Stimulated activated CD8-positive, alpha-beta memory T cell treated with anti-CD3 and anti-CD28 coated beads, Interleukin-7, amount 100 ng/mL, for 4 hours (primary cell): ENCODE measurements at regions not wholly inside any gene's neighbourhood (a gene's known extent, or its start where the extent isn't known, plus 50 kb on each side); places are given as distances from the start of the nearest gene placed in this dataset.

Experiments
- DNase-seq, 2 donors: peaks; one replicate each; pipeline ENCODE4 v3.0.0-alpha.2; 2020; ENCODE audit warnings: low read depth in 2 of 2

DNA sequence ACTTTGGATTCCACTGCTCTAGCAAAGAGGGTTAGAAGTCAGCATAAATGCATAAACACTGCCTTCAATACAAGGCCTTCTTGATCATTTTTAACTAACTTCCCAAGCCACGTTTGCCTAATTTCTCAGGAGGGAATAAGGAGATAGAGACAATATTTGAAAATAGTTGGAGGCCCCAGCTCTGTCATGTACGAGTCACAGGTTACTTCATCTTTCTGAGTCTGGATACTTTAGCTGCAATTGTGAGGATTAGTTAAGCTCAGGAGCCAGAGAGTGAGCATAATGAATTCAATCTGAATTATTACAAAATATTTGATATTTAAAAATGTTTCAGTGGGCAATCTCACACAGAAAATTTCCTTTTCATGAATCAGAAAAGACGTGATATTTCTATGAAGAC, 298.9 kb downstream of the SHOX2 start:
- DNase-seq, result no peak

DNA sequence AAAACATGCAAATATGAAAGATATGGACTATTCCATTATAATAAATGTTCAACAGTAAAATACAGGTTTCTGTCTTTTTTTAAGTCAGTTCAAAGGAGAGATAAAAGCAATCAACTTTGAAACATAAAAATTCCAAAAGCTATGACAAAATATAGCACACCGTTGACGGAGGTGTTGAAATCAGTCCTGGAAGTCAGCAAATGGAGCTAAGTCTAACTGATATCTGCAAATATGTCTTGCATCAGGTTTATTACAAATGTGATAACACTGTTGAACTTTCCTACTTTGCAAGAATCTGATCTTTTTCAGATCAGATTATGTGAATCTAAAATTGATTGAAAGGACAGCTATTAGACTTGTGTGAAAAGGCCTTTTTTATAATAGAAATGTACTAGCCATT, 300.7 kb downstream of the SHOX2 start:
- no peak for DNase-seq

DNA sequence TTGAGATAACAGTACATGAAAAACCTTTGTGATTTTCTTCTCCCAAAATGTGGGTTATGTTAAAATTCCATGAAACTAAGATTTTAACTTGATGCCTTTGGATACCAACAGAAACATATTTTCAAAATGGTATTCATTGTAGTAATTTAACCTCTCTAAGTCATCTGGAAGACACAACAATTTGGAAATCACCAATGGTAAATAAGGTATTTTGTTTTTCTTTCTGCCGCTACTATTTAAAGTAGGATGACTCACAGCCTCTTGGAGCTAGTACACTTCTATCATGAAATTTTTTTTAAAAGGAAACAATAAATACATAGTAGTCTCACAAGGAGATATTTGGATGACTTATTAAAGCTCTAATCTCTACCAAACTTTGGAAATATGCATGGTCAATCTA, 291.6 kb upstream of the VEPH1 start:
- DNase-seq, result no peak

DNA sequence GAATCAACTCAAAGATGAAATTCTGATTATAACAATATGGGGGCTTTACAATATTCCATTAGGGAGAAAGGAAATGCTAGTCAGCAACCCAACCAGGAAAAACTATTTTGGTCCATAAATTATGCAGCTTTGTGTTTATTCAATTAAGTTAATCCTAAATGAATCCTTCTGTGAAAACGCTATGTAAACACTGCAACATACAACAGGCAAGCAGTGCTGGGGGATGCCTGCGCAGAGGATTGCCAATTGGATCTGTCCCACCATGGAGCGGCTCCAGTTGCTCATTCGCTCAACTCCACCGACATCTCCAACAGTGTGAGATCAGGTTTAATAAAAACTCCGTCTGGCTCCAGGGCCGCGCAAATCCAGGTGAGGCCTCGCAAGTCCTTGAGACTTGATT, 290.5 kb upstream of the VEPH1 start:
- DNase-seq, result no peak

DNA sequence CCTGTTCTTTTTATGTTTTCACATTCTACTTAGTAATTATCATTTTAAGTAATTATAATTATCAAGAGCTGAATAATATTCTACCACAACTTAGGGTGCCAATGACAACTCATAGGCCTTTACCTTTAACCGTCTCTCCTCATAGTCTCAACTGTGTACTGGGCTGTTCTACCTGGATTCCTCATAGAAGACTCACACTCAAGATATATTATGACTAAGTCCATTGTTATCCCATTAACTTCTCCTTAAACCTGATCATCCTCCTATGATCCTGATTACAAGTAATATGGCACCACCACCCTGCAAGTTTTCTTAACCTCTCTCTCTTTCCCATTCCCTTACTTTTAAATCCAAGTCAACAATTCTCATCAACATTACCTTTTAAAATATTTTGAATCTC, 285.9 kb upstream of the VEPH1 start:
- DNase-seq, result no peak

DNA sequence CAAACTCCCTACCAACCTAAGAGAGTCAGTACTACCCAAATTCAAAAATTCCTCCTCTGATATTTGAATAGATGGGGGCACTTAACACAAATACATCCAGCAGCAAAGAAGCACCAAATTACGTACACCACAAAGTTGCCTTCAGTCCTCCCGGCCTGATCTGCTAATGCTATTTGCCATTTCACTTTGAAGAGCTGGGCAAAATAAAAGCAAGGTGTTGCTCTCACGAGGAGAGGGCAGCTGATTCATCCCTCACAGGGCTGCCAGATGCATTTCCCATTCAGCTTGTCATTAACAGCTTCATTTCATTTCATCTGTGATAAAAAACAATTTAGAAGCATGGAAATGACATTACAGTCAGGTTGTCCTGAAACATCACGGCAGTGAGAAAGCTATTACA, 283.4 kb upstream of the VEPH1 start:
- DNase-seq, result no peak

DNA sequence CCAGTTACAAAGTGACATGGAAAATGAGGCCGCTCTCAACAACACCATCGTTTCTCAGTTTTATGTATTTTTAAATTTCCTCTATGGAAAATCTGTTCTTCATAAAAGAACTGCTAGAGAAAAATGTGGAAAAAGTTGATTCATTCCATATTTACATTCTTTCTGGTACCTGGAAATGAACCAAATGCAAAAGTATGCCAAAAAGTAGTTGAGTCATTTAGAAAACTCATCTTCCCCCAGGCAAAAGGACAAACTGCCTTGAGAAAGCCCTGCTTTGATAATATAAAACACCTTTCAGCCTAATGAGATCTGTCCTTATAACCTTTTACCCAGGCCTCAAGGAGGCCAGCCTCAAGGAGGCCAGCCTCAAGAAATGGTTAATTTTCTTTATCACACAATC, 283.0 kb upstream of the VEPH1 start:
- DNase-seq, result no peak

DNA sequence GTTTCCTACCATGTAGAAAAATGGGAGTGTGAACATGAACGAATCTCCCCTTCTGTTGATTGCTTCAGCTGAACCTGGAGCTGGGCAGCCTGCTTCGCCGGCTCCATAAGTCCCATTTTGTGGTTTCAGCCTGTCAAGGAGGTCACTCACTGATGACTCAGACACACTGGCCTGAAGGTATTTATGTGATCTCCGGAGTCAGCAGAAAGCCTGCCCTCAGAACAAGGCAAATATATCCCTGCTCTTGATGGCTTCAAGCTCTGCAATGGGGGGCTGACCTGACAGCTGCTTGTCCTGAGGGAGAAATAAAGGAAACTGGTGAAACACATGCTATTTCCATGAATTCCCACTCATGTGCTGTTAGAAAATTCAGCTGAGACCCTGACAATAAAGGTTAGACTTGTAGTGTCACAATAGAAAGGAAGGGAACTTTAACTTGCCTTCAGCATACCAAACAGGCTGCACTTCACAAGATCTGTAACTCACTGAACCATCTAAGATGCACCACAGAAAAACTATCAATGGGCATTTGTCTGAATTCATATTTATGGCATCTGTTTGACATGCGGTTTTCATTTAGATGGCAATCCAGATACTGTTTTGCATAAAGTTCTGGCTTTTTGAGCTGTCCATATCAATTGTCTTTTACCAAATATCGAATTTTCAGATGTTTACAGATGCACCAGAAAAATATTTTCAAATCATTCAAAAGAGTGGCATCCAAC, 282.0 kb upstream of the VEPH1 start:
- no peak for DNase-seq

DNA sequence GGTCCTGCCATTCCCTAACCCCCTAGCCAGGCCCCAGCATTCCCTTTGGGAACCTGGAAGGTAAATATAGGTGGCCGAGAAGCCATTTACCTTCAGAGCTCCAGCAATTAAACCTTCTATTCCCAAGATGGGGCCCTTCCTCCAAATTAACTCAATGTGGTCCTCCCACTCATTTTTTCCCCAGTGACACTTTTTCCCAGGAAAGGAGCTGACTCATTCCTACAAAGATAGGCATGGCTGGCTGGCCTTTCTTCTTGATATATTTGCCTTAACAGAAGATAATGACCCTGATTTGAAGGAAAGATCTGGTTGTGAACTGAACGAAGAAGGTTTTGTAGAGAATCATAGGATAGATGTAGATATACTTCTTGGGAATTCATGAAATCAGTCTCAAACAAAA, 279.0 kb upstream of the VEPH1 start:
- no peak for DNase-seq

DNA sequence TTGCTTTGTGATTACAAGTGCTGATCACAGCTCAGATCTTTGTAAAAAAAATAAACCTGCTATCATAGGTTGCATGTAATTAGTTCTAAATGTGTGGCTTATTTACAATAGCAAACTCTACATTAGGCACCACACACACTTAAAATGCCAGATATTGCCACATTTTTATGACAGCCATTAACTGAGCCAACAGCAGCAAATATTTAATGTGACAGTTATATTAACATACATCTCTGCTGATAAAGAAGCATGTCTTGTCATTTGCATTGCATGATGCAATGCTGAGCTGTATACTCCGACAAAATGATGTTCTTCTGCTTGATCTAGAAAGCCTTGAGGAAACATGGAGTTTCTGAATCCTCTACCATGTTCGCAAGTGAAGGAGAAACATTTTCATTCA, 273.6 kb upstream of the VEPH1 start:
- no peak for DNase-seq

DNA sequence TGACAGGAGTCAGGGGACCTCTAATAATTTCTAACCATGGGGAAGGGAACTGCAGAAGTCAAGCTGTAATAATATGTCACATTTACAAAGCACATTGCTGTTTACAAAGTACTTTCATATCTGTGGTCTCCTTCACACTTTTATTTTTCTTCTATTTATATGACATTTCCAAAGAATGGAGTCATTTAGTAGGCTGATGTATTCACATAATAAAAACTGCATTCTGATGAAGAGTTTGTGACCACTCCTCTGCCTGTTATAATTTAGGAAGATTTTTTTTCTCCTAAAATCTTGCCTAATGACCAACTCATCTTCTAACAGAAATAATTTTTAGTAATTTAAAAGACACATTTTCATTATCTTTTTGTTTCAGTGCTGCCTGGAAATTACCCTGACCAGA, 272.2 kb upstream of the VEPH1 start:
- no peak for DNase-seq

DNA sequence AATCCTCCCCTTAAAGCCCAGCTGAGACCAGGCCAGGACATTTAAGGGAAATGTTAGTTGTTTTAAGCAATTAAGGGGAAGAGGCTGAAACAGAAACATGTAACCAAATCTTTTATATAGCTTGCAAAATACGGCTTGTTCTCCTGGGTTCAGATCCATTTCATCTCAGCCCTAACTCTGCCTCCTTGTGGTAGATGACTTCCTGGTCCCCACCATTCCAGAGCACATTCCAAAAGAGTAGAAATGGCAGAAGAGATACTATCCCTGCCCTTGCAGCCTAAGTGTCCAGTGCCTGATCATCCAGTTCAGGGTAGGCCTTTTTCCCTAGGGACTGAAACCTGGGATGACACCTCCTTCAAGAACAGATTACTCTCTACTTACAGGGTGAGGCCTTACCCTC, 266.2 kb upstream of the VEPH1 start:
- DNase-seq, result no peak

DNA sequence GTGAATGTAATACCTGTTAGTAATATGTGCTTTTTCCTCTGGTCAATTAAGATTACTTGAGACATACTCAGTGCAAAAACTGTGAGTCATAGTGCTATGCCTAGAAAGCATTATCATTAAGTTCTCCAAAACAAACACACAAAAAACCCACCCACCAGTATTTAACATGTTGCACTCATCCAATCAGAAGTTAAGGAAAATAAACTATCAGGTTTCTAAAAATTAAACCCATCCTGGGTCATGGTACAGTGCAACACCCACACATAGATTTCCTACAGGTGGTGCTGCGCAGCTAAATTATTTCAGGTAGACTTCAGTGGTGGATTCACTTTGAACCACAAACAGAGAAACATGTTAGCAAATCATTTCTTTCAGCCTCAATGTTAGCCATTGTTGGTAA, 264.4 kb upstream of the VEPH1 start:
- DNase-seq, result no peak

DNA sequence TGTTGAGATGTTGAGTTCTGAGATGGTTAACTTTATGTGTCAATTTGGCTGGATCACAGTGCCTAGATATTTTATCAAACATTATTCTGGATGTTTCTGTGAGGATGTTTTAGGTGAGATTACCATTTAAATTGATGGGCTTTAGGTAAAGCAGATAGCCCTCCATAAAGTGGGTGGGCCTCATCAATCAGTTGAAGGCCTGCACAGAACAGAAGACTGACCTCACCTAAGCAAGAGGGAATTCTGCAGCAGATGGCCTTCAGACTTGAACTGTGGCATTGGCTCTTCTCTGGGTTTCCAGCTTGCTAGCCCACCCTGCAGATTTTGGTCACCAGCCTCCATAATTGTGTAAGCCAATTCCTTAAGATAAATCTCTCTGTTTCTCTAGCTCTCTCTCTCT, 260.4 kb upstream of the VEPH1 start:
- no peak for DNase-seq

DNA sequence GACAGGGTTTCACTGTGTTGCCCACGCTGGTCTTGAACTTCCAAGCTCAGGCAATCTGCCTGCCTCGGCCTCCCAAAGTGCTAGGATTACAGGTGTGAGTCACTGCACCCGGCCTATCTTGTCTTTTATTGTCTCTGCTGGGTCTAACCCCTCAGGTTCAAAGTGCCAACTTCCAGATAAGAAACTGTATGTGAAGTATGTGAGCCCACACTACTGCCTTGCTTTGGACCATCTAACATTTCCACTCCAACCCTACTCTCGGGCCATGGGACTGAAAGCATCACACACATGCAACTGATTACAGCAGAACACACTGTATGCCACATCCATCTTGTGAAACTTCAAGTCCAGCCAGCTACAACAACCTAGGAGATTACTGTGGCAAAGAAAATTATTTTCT, 256.1 kb upstream of the VEPH1 start:
- DNase-seq, result no peak

DNA sequence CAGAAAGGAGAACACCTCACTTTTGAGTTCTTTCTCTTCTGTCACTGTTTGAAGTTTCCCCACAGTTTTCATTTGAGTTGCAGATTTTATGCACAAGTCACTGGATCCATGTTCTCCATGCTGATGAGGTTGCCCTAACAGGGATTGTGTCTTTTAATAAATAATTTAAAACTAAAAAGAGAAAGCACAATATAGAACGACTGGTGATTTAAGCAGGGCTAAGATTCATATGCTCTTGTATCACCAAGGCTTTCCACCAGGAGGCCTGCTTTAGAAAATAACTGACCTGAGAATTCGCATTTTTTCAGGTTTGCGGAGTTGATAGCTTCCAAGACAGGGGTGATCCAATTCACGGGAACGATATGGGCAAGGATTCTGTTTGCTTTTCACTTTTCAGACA, 252.0 kb upstream of the VEPH1 start:
- no peak for DNase-seq

DNA sequence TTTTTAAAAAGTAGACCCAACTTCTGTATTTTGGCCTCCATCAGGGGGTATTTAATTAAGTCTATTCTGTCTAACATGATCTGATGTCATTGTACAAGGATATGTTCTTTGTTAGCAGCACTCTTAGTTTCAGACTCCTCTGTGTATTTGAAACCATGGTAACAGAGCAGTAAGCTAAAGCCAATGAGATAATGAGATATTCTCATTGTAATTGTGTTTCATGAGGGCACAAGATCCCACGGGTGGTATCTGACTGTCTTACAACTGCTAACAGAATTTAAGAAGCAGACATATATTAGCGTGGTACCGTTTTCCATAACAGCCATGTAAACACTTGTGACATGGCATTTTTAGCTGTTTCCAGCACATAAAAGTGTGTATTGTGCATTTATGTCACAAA, 251.2 kb upstream of the VEPH1 start:
- no peak for DNase-seq

DNA sequence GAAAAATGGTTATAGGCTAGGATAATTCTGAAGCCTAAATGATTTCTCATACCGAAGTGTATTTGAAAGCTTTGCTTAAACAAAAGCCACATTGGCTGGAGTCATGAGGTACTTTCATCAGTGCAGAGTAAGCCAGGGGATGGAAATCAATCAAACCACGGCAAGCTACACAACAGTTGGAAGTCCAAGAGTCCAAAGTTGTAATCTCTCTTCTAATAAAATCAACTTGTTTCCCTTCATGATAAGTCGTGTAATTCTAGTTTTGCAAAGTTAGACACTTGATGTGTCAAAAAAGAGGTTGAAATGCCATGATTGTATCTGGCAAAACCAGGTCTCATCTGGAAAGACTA, 250.5 kb upstream of the VEPH1 start:
- DNase-seq, result no peak

DNA sequence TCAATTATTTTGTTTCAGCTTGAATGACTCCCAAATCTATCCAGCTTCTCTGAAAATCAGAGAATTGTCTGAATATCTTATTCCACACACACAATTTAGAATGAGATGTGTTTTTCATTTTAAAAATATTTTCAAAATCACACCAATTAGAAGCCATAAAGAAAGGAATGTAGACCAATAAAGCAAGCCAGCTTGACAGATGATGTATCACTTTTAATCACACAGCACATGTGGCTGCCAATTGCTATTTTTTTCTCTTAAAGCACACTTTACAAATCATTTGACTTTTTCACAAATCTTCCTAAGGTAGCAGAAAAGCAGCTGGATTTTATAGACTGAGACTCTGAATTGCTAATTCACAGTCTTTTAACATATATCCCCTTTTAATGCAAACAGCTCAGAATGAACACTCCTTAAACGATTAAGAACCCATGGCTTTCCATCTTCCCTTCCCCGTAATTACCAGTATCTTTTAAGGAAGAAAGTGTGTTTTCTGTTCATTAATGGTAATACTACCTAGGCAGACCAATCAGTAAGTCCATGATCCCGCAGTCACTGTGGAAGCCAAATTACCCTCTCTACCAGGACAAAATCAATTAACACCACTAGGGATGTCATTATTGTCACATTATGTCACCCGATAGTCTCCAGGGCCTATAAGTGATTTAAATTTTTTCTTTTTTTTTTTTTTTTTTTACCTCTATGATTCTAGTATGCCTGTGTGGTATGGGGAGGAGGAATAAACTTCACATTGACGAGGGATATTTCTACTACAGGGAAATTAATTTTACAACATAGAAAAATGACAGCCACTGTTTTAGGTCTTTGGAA, 250.0 kb upstream of the VEPH1 start:
- DNase-seq, result no peak

DNA sequence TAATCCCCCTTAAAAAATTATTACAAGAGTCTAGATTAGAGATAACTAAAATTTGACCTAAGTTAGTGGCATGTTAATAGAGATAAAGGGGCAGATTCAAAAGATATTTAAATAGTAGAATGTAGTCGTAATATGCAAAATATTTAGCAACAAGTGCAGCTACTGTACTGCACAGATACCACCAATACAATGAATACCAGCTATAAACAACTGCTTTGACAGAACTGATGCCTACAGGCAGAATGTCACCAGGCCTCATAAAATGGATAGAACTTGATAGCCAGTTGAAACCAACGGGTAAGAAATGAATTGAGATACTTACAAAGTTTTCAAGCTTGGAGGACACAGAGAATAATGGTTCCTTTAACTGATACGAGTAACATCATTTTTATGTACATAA, 249.3 kb upstream of the VEPH1 start:
- DNase-seq, result no peak

DNA sequence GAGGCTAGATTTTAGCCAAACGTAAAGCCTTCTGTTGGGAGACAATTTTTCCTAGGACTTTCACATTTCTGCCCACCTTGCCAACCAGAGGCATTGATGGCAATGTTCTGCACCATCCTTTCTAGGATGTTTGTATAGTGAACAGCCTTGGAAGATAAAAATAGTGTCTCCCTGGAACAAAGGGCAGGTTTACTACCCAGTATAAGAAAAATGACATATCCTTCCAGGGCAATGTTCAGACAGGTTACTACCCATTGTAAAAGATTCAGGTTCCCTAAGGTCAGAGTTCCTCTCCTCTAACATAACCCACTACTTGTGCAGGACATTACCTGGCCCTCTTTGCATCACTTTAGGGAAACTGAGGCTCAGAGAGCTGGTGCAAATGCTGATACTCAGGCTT, 248.2 kb upstream of the VEPH1 start:
- DNase-seq, result no peak

DNA sequence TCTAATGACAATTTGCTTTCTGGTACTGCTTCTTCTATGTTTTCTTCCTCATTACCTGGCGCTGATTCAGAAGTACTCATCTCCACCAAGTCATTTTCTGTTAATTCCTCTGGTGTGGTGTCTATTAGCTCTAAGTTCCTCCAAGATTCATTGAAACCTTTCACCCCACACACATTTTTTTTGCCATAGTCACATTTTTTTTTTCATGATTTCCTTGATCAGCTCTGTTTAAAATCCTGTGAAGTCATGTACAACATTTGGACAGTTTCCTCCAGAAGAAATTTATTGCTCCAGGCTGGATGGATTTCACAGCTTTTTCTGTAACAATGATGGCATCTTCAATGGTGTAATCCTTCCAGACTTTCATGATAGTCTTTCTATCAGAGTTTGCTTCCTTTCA, 243.2 kb upstream of the VEPH1 start:
- DNase-seq, result no peak

DNA sequence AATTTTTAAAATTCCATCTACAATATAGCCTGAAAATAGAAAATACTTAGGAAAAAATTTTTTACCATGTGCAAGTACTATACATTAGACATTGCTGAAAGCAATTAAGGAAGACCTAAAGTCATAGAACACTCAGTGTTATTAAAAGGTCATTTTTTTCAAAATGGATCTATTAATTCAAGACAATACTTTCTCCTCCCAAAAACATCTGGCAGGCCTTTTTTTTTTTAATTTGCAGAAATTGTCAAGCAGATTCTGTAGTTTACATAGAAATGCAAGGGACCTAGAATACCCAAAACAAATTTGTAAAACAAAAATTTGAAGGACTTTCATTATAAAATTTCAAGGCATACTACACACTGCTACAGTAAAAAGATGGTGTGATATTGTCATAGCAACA, 238.4 kb upstream of the VEPH1 start:
- DNase-seq, result no peak

DNA sequence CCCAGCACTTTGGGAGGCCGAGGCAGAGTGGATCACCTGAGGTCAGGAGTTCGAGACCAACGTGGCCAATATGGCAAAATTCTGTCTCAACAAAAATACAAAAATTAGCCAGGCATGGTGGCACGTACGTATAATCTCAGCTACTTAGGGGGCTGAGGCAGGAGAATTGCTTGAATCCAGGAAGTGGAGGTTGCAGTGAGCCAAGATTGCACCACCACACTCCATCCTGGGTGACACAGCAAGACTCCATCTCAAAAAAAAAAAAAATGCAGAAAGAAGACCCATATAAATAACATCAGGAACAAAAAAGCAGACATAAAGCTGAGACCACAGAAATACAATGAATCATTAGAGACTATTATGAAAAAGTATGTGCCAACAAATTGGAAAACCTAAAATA, 235.2 kb upstream of the VEPH1 start:
- DNase-seq, result no peak
